GM12874 (cell line): ENCODE measurements at regions not wholly inside any gene's neighbourhood (a gene's known extent, or its start where the extent isn't known, plus 50 kb on each side); places are given as distances from the start of the nearest gene placed in this dataset.

ENCODE experiments used
- CTCF ChIP-seq: IDR thresholded peaks from 2 replicates; pipeline ENCODE4 v1.5.1; 2011; ENCODE audit warnings: low read depth, mild to moderate bottlenecking, control low read depth, low read length, moderate library complexity; ENCODE audit not compliant: insufficient read depth

- TF ChIP-seq CTCF = no peak
Measured at GRCh38 chr1:198889749-198890148, 250.9 kb downstream of the PTPRC start.

- no peak for TF ChIP-seq CTCF
Measured at GRCh38 chr1:198890214-198890930, 251.5 kb downstream of the PTPRC start.

- no peak for TF ChIP-seq CTCF
Measured at GRCh38 chr1:198892065-198892464, 253.2 kb downstream of the PTPRC start.

- TF ChIP-seq CTCF = no peak
Measured at GRCh38 chr1:198893141-198893540, 254.3 kb downstream of the PTPRC start.

- no peak for TF ChIP-seq CTCF
Measured at GRCh38 chr1:198893763-198894444, 255.1 kb downstream of the PTPRC start.

GRCh38 chr1:198901266-198901665 is 262.4 kb downstream of the PTPRC start:
- no peak for TF ChIP-seq CTCF

GRCh38 chr1:198902655-198903054 is 263.8 kb downstream of the PTPRC start:
- TF ChIP-seq CTCF = no peak
